ENCODE measurements at regions not wholly inside any gene's neighbourhood (a gene's known extent, or its start where the extent isn't known, plus 50 kb on each side); places are given as distances from the start of the nearest gene placed in this dataset.
"Not testable (repeated sequence)": the region's sequence is repeated elsewhere in the genome, so short reads cannot be mapped to it uniquely, and the experiment has no call there.

- no peak overlapping the region for H3K27ac ChIP-seq (ENCODE audit: low read depth in 2 of 2, low read length in 1 of 2)
- no peaks in the 10 kb centered on the region for H3K9me3 ChIP-seq (ENCODE audit: control insufficient read depth in 2 of 2, insufficient read depth in 1 of 2, low read depth in 1 of 2, low read length in 1 of 2)
- no peaks in the 10 kb centered on the region for H3K4me1 ChIP-seq (ENCODE audit: control insufficient read depth in 2 of 2, insufficient read depth in 2 of 2, low read length in 1 of 2)
- H3K4me3 ChIP-seq (ENCODE audit: low read depth in 1 of 2, low read length in 2 of 2), result no peak overlapping the region
- H3K36me3 ChIP-seq (ENCODE audit: control insufficient read depth in 2 of 2, insufficient read depth in 2 of 2, low read length in 1 of 2), result no peaks in the 10 kb centered on the region
- H3K27me3 ChIP-seq (ENCODE audit: control insufficient read depth in 1 of 2, insufficient read depth in 2 of 2, low read length in 2 of 2), result no peaks in the 10 kb centered on the region
Observed at GRCh38 chr5:124831687-124832240, 85.3 kb upstream of the ZNF608 start.

- H3K27me3 ChIP-seq (ENCODE audit: control insufficient read depth in 1 of 2, insufficient read depth in 2 of 2, low read length in 2 of 2), result no peaks in the 10 kb centered on the region
- no peak overlapping the region for H3K27ac ChIP-seq (ENCODE audit: low read depth in 2 of 2, low read length in 1 of 2)
- no peak overlapping the region for H3K4me3 ChIP-seq (ENCODE audit: low read depth in 1 of 2, low read length in 2 of 2)
- H3K36me3 ChIP-seq (ENCODE audit: control insufficient read depth in 2 of 2, insufficient read depth in 2 of 2, low read length in 1 of 2), result no peaks in the 10 kb centered on the region
- H3K4me1 ChIP-seq (ENCODE audit: control insufficient read depth in 2 of 2, insufficient read depth in 2 of 2, low read length in 1 of 2), result no peaks in the 10 kb centered on the region
- H3K9me3 ChIP-seq (ENCODE audit: control insufficient read depth in 2 of 2, insufficient read depth in 1 of 2, low read depth in 1 of 2, low read length in 1 of 2), result no peaks in the 10 kb centered on the region
Observed at GRCh38 chr5:124832510-124832909, 86.1 kb upstream of the ZNF608 start.

- H3K27ac ChIP-seq (ENCODE audit: low read depth in 2 of 2, low read length in 1 of 2); H3K27me3 ChIP-seq (ENCODE audit: control insufficient read depth in 1 of 2, insufficient read depth in 2 of 2, low read length in 2 of 2); H3K4me3 ChIP-seq (ENCODE audit: low read depth in 1 of 2, low read length in 2 of 2); H3K9me3 ChIP-seq (ENCODE audit: control insufficient read depth in 2 of 2, insufficient read depth in 1 of 2, low read depth in 1 of 2, low read length in 1 of 2); H3K4me1 ChIP-seq (ENCODE audit: control insufficient read depth in 2 of 2, insufficient read depth in 2 of 2, low read length in 1 of 2); H3K36me3 ChIP-seq (ENCODE audit: control insufficient read depth in 2 of 2, insufficient read depth in 2 of 2, low read length in 1 of 2): not testable (repeated sequence)
- 95 to 98% methylated on average over 2 of the region's 2 CpGs for WGBS, 2 donors
Observed at GRCh38 chr5:124836314-124836713, 89.9 kb upstream of the ZNF608 start.

DNA sequence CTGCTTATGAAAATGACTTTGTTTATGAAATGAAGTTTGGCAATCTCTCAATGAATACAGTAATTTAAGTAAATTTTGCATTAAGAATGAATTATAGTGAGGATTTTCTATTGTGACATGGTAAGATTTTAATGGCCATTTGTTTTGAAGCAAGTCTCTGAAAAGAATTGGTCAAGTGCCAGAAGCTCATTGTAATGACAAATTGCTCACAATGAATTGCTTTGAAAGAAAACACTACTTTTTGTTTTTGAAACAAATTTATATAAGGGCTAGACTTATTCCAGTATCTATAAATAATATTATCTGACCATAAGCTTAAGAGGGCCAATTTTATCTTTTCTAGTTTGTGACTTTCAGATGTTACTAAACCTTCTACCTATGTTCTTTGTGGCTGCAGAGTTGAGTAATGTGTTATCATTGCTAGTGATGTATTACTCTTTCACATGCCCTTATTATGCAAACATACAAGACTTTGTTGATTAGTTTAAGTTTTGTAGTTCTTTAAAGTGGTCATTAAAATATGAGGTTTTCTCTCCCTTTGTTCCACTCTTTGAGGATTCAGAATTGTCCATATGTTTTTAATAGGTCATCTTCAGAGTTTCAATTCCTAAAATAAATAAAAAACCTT lies 93.0 kb upstream of the ZNF608 start:
- H3K4me1 ChIP-seq (ENCODE audit: control insufficient read depth in 2 of 2, insufficient read depth in 2 of 2, low read length in 1 of 2), result no peaks in the 10 kb centered on the region
- H3K27me3 ChIP-seq (ENCODE audit: control insufficient read depth in 1 of 2, insufficient read depth in 2 of 2, low read length in 2 of 2), result no peaks in the 10 kb centered on the region
- H3K36me3 ChIP-seq (ENCODE audit: control insufficient read depth in 2 of 2, insufficient read depth in 2 of 2, low read length in 1 of 2), result no peaks in the 10 kb centered on the region
- H3K27ac ChIP-seq (ENCODE audit: low read depth in 2 of 2, low read length in 1 of 2), result no peak overlapping the region
- no peak overlapping the region for H3K4me3 ChIP-seq (ENCODE audit: low read depth in 1 of 2, low read length in 2 of 2)
- no peaks in the 10 kb centered on the region for H3K9me3 ChIP-seq (ENCODE audit: control insufficient read depth in 2 of 2, insufficient read depth in 1 of 2, low read depth in 1 of 2, low read length in 1 of 2)

DNA sequence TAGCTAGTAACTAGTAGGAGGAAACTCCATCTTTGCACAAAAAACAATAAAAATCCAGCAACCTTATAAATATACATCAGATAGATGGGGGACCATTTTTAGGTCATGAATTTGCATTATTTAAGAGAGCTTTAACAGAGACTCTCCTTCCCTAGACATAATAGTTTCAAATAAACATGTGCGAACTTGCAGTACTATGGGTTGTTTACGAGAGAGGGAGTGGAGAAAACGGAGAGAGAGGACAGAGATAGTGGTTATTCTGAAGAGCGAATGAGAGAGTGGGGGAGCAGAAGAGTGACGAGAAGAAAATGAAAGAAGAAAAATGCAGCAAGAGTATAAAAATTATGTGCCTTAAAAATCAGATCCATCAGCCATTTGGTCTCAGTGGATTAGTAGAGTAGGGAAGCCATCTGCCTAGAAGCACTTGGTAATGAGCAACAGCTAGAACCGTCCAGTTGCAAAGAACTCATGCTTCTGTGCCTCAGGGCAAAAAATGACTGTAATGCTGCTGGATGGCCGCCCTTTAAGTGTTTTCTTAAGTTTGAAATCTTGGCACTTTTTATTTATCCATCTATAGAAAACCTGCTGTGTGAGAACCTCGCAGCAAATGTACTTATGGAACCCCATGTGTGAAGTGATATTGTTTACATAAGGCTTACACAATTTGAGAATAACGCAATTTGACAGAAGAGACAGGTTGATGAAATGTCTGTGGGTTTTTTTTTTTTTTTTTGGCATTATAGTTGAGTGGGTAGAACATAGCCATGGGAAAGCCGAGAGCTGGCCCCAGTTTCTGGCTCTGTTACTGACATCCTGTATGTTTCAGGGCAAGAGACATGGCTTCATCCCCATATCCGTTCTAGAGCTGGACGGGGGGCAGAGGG lies 95.6 kb upstream of the ZNF608 start:
- Histone ChIP-seq H3K4me1 (ENCODE audit: control insufficient read depth in 2 of 2, insufficient read depth in 2 of 2, low read length in 1 of 2) (no peaks in the 10 kb centered on the region), H3K4me3 (ENCODE audit: low read depth in 1 of 2, low read length in 2 of 2) (no peak overlapping the region), H3K36me3 (ENCODE audit: control insufficient read depth in 2 of 2, insufficient read depth in 2 of 2, low read length in 1 of 2) (no peaks in the 10 kb centered on the region), H3K9me3 (ENCODE audit: control insufficient read depth in 2 of 2, insufficient read depth in 1 of 2, low read depth in 1 of 2, low read length in 1 of 2) (no peaks in the 10 kb centered on the region), H3K27ac (ENCODE audit: low read depth in 2 of 2, low read length in 1 of 2) (no peak overlapping the region), H3K27me3 (ENCODE audit: control insufficient read depth in 1 of 2, insufficient read depth in 2 of 2, low read length in 2 of 2) (no peaks in the 10 kb centered on the region)
- 50 to 73% methylated on average over 12 of the region's 12 CpGs for WGBS, 2 donors

DNA sequence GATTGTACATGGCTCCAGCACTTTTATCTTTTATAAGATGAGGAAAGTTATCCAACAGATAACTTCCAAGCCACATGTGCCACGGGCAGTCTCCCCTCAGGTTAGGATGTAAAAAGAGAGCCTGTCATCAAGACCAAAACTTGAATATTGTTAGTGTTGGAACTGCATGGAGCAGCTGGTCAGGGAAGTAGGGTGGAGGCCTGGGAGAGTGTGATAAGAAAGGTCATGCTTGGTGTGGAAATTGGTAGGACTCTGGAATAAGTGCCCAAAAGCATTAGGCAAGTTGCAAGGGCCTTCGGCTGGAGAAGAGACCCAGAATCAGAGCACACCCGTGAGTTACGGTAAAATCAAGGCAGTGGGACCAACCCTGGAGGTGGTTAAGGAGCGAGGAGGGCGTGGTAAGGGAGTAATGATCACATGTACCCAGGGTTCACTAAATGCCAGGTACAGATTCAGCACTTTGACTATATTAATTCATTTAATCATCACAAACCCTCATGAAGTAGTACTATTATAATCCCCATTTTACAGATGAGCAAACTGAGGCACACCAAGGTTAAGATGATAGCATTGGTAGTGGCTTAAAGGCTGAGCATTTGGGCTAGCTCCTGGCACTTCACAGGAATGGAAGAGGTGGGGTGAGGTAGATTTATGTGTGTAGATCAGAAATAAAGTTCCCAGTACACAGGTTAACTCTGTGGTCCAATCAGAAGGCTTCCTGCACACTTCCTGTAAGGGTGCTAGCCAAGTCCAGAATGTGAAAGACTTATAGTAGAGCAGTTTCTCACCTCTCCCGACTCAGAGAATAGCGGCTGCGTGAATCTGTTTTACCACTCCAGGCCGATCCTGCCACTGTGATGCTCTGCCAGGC lies 96.5 kb upstream of the ZNF608 start:
- H3K4me3 ChIP-seq (ENCODE audit: low read depth in 1 of 2, low read length in 2 of 2), result no peak overlapping the region
- no peaks in the 10 kb centered on the region for H3K27me3 ChIP-seq (ENCODE audit: control insufficient read depth in 1 of 2, insufficient read depth in 2 of 2, low read length in 2 of 2)
- WGBS, 2 donors, result 87 to 91% methylated on average over 10 of the region's 10 CpGs
- H3K9me3 ChIP-seq (ENCODE audit: control insufficient read depth in 2 of 2, insufficient read depth in 1 of 2, low read depth in 1 of 2, low read length in 1 of 2), result no peaks in the 10 kb centered on the region
- H3K4me1 ChIP-seq (ENCODE audit: control insufficient read depth in 2 of 2, insufficient read depth in 2 of 2, low read length in 1 of 2), result no peaks in the 10 kb centered on the region
- no peaks in the 10 kb centered on the region for H3K36me3 ChIP-seq (ENCODE audit: control insufficient read depth in 2 of 2, insufficient read depth in 2 of 2, low read length in 1 of 2)
- no peak overlapping the region for H3K27ac ChIP-seq (ENCODE audit: low read depth in 2 of 2, low read length in 1 of 2)

GRCh38 chr5:124843596-124843899 lies 97.1 kb upstream of the ZNF608 start:
- 76 to 78% methylated on average over 4 of the region's 4 CpGs for WGBS, 2 donors
- Histone ChIP-seq H3K36me3 (ENCODE audit: control insufficient read depth in 2 of 2, insufficient read depth in 2 of 2, low read length in 1 of 2) (no peaks in the 10 kb centered on the region), H3K9me3 (ENCODE audit: control insufficient read depth in 2 of 2, insufficient read depth in 1 of 2, low read depth in 1 of 2, low read length in 1 of 2) (no peaks in the 10 kb centered on the region), H3K4me1 (ENCODE audit: control insufficient read depth in 2 of 2, insufficient read depth in 2 of 2, low read length in 1 of 2) (no peaks in the 10 kb centered on the region), H3K4me3 (ENCODE audit: low read depth in 1 of 2, low read length in 2 of 2) (no peak overlapping the region), H3K27me3 (ENCODE audit: control insufficient read depth in 1 of 2, insufficient read depth in 2 of 2, low read length in 2 of 2) (no peaks in the 10 kb centered on the region), H3K27ac (ENCODE audit: low read depth in 2 of 2, low read length in 1 of 2) (no peak overlapping the region)

DNA sequence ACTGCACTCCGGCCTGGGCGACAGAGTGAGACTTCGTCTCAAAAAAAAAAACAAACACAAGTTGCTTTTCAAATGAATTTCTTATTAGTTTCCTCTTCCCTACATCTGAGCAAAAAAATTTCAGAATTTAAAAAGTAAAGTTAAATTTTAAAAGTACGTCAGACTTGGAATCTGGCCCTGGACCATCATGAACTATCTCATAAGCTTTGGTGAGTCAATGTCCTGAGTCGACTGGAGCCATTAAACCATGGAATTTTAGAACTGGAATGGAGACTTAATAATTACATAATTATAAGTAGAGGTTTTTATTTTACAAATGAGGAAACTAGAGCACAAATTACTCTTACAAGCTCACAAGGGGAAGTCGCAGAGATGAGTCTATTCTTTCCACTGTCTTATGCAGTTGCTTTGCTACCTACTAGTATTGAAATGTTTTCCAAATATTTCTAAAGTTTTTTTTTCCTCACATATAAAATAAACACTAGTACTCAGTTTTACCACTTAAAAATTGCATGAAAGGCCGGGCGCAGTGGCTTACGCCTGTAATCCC lies 98.0 kb upstream of the ZNF608 start:
- no peaks in the 10 kb centered on the region for H3K4me1 ChIP-seq (ENCODE audit: control insufficient read depth in 2 of 2, insufficient read depth in 2 of 2, low read length in 1 of 2)
- no peak overlapping the region for H3K4me3 ChIP-seq (ENCODE audit: low read depth in 1 of 2, low read length in 2 of 2)
- no peak overlapping the region for H3K27ac ChIP-seq (ENCODE audit: low read depth in 2 of 2, low read length in 1 of 2)
- H3K36me3 ChIP-seq (ENCODE audit: control insufficient read depth in 2 of 2, insufficient read depth in 2 of 2, low read length in 1 of 2), result no peaks in the 10 kb centered on the region
- no peaks in the 10 kb centered on the region for H3K9me3 ChIP-seq (ENCODE audit: control insufficient read depth in 2 of 2, insufficient read depth in 1 of 2, low read depth in 1 of 2, low read length in 1 of 2)
- WGBS, 2 donors, result 94% methylated on average over 9 of the region's 9 CpGs
- H3K27me3 ChIP-seq (ENCODE audit: control insufficient read depth in 1 of 2, insufficient read depth in 2 of 2, low read length in 2 of 2), result no peaks in the 10 kb centered on the region

GRCh38 chr5:124847907-124848306 lies 101.5 kb upstream of the ZNF608 start:
- no peaks in the 10 kb centered on the region for H3K36me3 ChIP-seq (ENCODE audit: control insufficient read depth in 2 of 2, insufficient read depth in 2 of 2, low read length in 1 of 2)
- 79 to 82% methylated on average over 3 of the region's 3 CpGs for WGBS, 2 donors
- no peaks in the 10 kb centered on the region for H3K9me3 ChIP-seq (ENCODE audit: control insufficient read depth in 2 of 2, insufficient read depth in 1 of 2, low read depth in 1 of 2, low read length in 1 of 2)
- no peaks in the 10 kb centered on the region for H3K4me1 ChIP-seq (ENCODE audit: control insufficient read depth in 2 of 2, insufficient read depth in 2 of 2, low read length in 1 of 2)
- H3K27ac ChIP-seq (ENCODE audit: low read depth in 2 of 2, low read length in 1 of 2), result no peak overlapping the region
- H3K27me3 ChIP-seq (ENCODE audit: control insufficient read depth in 1 of 2, insufficient read depth in 2 of 2, low read length in 2 of 2), result no peaks in the 10 kb centered on the region
- H3K4me3 ChIP-seq (ENCODE audit: low read depth in 1 of 2, low read length in 2 of 2), result no peak overlapping the region

Measured in esophagus (tissue), 2 donors.